Adrenal gland (tissue), 9 donors: ENCODE measurements at regions not wholly inside any gene's neighbourhood (a gene's known extent, or its start where the extent isn't known, plus 50 kb on each side); places are given as distances from the start of the nearest gene placed in this dataset.

Experiments
- DNase-seq, 7 donors: peaks; one replicate each; pipeline ENCODE4 v3.0.0-alpha.2; 2019 to 2020
- H3K27ac ChIP-seq, 5 donors: fragments of 200-600 bp; sonication (generic) in 4 of 5; 1 replicate in 3 of 5; 2 replicates in 2 of 5; pipeline versions ENCODE4 v1.5.1 to v1.8.0; 2016 to 2020; ENCODE audit warnings: mild to moderate bottlenecking in 1 of 5
- H3K27me3 ChIP-seq: fragments of 200-600 bp; 2 replicates; pipeline ENCODE4 v1.8.0; 2021
- H3K36me3 ChIP-seq, 2 donors: fragments of 200-600 bp; replicated peaks in 1 of 2; 1 replicate in 1 of 2; 2 replicates in 1 of 2; pipeline versions ENCODE4 v1.5.1 to v1.8.0; 2018 to 2022
- H3K4me1 ChIP-seq, 2 donors: fragments of 200-600 bp; replicated peaks in 1 of 2; 1 replicate in 1 of 2; 2 replicates in 1 of 2; pipeline versions ENCODE4 v1.5.1 to v1.8.0; 2018 to 2021
- H3K4me3 ChIP-seq, 4 donors: fragments of 200-600 bp; sonication (generic) in 3 of 4; one replicate each; pipeline ENCODE4 v1.5.1; 2016 to 2018
- H3K9me3 ChIP-seq, 3 donors: fragments of 200-600 bp; sonication (generic) in 1 of 3; replicated peaks in 1 of 3; 1 replicate in 2 of 3; 2 replicates in 1 of 3; pipeline versions ENCODE4 v1.5.1 to v1.8.0; 2016 to 2021
- CTCF ChIP-seq, 6 experiments: fragments of 450-650 bp in 4 of 6; fragments of 200-600 bp in 2 of 6; sonication (generic) in 1 of 6; IDR thresholded peaks; 1 replicate in 5 of 6; 2 replicates in 1 of 6; pipeline versions ENCODE4 v1.5.1 to v1.8.0; 2016 to 2021; ENCODE audit warnings: antibody characterized with exemption in 6 of 6, mild to moderate bottlenecking in 2 of 6, moderate library complexity in 1 of 6
- POLR2A ChIP-seq, 2 donors: fragments of 450-650 bp; IDR thresholded peaks; one replicate each; pipeline ENCODE4 v1.6.1; 2017; ENCODE audit warnings: antibody characterized with exemption in 2 of 2, mild to moderate bottlenecking in 2 of 2, moderate library complexity in 1 of 2
- WGBS, 4 donors: extraction: QIAGEN DNeasy Blood & Tissue Kit in 2 of 4; methylation state at CpG; one replicate each; pipeline versions ENCODE4 v1.1.5 to v1.1.7; 2013 to 2017; 5-methylcytosine and 5-hydroxymethylcytosine counted together
- intact Hi-C, 2 donors: fragments of 100-400 bp; cut with DNase I; formaldehyde crosslinking; loops; one replicate each; pipeline versions ENCODE4 v1.14.1 to v1.15.0; 2022 to 2023
- donor health status: healthy with polysubstance abuse.
- donor health status: Bipolar disorder and iron deficiency.
- donor health status: DM: yes; HTN: yes; CAD: no.
- donor health status: DM: no; HTN: no; CAD: no.
- donor health status: DM: no; HTN: no; CAD: no.

GRCh38 chrX:139199933-139200332 lies 330.6 kb upstream of the F9 start:
- Histone ChIP-seq H3K36me3 (no peaks in the 10 kb centered on the region), H3K4me3 (no peak overlapping the region), H3K4me1 (no peaks in the 10 kb centered on the region), H3K27ac (no peak overlapping the region), H3K9me3 (no peaks in the 10 kb centered on the region), H3K27me3 (peaks cover 42% of the 10 kb centered on the region)
- intact Hi-C loops, result no loop called here
- TF ChIP-seq CTCF (IDR thresholded peaks at IDR 0.05), result no peak
- no peak for TF ChIP-seq POLR2A (IDR thresholded peaks at IDR 0.05)
- DNase-seq, result no peak
- WGBS, 4 donors, result 62 to 91% (median 81%) methylated on average over 2 of the region's 2 CpGs

GRCh38 chrX:139198936-139199335 lies 331.6 kb upstream of the F9 start:
- Histone ChIP-seq H3K9me3 (no peaks in the 10 kb centered on the region), H3K36me3 (no peaks in the 10 kb centered on the region), H3K27ac (no peak overlapping the region), H3K27me3 (peaks cover 47% of the 10 kb centered on the region), H3K4me3 (no peak overlapping the region), H3K4me1 (no peaks in the 10 kb centered on the region)
- no peak for TF ChIP-seq CTCF (IDR thresholded peaks at IDR 0.05)
- TF ChIP-seq POLR2A (IDR thresholded peaks at IDR 0.05), result no peak
- DNase-seq, result no peak
- intact Hi-C loops, result no loop called here

- no peaks in the 10 kb centered on the region for H3K9me3 ChIP-seq
- H3K27ac ChIP-seq, result no peak overlapping the region
- H3K36me3 ChIP-seq, result no peaks in the 10 kb centered on the region
- no peak overlapping the region for H3K4me3 ChIP-seq
- intact Hi-C loops, result no loop called here
- TF ChIP-seq POLR2A (IDR thresholded peaks at IDR 0.05) (no peak), CTCF (IDR thresholded peaks at IDR 0.05) (no peak)
- DNase-seq, result no peak
- no peaks in the 10 kb centered on the region for H3K4me1 ChIP-seq
- WGBS, 4 donors, result 56 to 73% (median 63%) methylated on average over 3 of the region's 3 CpGs
- H3K27me3 ChIP-seq, result peaks cover 42% of the 10 kb centered on the region
Observed at GRCh38 chrX:139196890-139197289, 333.6 kb upstream of the F9 start.

- Histone ChIP-seq H3K36me3 (no peaks in the 10 kb centered on the region), H3K27ac (peak overlapping the region in 1 of 5 donors; percentile 12), H3K27me3 (peaks cover 42% of the 10 kb centered on the region), H3K4me3 (peak overlapping the region in 1 of 4 donors; percentile 52), H3K9me3 (no peaks in the 10 kb centered on the region), H3K4me1 (no peaks in the 10 kb centered on the region)
- TF ChIP-seq POLR2A (IDR thresholded peaks at IDR 0.05), result no peak
- TF ChIP-seq CTCF (IDR thresholded peaks at IDR 0.05), result no peak
- peak in 4 of 7 donors; percentile 16 to 35 (median 18) for DNase-seq
- WGBS, 4 donors, result 1 to 24% (median 14%) methylated on average over 8 to 50 of the region's 50 CpGs
- intact Hi-C loops, result no loop called here
Observed at GRCh38 chrX:139194571-139195280, 335.8 kb upstream of the F9 start.
